ENCODE measurements at regions not wholly inside any gene's neighbourhood (a gene's known extent, or its start where the extent isn't known, plus 50 kb on each side); places are given as distances from the start of the nearest gene placed in this dataset.

- no peak for DNase-seq
These were observed 1005.9 kb upstream of the PABPC4L start for GRCh38 chr4:135207531-135207930.

- no peak for DNase-seq
These were observed 1002.7 kb upstream of the PABPC4L start for GRCh38 chr4:135204311-135204710.

DNA sequence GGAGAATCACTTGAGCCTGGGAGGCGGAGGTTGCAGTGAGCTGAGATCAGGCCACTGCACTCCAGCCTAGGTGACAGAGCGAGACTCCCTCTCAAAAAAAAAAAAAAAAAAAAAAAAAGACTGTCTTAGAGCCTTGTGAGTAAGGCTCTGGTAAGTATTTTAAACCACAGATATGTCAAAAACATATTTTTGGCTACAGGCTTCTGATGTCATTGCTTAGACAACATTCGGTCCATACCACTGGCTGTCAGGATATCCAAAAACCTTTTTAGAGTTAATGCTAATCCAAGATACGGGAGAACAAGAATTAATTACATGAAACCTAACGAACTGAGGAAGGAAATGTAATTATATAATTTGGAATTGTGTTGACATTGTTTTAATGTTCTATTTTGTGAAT is 999.5 kb upstream of the PABPC4L start:
- no peak for DNase-seq

DNA sequence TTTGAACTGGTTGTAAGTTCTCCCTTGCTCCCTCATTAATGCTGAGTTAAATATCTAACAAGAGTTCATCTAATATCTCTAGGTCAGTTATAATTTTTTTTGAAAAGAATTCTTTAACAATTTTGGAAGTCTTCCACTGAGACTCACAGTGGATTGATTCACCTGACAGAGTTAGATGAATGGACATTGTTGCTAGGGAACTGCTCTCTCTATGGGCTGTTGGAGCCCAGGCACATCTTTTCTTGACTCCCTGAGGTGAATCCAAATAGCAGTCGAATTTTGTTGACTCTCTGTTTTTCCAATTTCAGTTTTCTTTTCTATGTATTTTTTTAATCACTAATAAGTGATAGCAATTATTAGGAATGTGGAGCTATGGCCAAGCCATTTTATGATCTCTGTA is 996.1 kb upstream of the PABPC4L start:
- no peak for DNase-seq

DNA sequence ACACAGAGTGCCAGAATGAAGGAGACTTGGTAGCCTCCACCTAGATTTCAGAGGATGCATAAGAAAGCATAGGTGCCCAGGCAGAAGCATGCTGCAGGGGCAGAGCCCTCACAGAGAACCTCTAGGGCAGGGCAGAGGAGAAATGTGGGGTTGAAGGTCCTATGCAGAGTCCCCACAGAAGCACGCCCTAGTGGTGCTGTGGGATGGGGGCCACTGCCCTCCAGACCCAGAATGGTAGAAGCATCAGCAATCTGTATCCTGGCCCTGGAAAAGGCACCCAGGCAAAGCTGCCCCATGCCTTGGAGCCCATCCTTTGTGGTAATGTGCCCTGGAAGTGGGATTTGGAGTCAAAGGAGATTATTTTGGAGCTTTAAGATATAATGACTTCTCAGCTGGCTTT is 992.9 kb upstream of the PABPC4L start:
- DNase-seq = no peak

GRCh38 chr4:135192751-135193535 is 991.4 kb upstream of the PABPC4L start:
- DNase-seq = no peak

- no peak for DNase-seq
These were observed 990.0 kb upstream of the PABPC4L start for GRCh38 chr4:135191596-135191995.

DNA sequence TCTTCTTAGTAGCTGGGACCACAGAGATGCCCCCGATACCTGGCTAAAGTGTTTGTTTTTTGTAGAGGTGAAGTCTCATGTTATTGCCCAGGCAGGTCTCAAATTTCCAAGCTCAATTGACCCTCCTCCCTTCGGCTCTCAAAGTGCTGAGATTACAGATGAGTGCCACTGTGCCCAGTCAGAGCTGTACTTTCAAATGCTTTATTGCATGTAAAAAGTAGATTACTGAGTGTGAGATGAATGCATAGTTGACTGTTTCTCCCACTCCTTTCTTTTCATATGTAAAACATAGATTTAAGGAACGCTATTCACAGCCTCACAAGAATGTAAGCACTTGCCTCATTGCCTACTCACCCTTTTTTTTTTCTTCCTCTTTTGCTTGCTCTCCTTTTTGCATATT is 984.4 kb upstream of the PABPC4L start:
- DNase-seq = no peak

GRCh38 chr4:135185256-135185655 is 983.7 kb upstream of the PABPC4L start:
- no peak for DNase-seq

DNA sequence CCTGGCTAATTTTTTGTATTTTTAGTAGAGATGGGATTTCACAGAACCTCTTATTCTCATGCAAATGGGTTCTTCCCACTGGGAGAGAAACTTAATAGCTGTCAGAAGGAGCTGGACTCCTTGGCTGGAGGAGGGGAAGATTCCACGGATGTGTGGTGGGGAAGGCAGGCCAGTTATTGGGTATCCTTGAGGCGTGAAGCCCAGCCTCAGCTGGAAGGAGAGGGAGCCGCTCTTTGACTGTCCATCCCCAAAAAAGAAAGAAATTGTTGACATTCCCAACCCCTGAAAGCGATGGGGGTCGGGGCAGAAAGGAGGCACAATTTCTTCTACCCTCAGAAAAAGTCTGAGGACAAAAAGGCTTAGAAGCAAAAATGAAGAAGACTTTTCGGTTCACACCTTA is 983.1 kb upstream of the PABPC4L start:
- no peak for DNase-seq

DNA sequence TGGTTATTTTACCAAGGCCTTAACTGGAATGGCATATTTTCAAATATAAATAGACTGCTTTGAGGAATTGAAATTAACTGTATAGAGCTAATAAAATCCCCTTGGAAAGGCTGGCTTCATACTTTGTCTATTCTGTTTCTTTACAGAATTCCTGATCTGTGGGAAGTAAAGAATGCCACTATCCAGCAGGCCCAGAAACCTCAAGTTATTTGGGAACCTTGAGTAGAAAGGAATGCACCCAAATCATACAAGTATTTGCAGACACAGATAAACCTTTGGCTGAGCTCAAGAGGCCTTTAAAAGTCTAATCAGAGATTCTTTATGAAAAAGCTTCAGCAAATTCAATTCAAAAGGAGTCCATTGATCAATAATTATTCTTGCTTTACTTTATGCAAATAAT is 975.7 kb upstream of the PABPC4L start:
- DNase-seq = no peak

- DNase-seq = no peak
These were observed 965.1 kb upstream of the PABPC4L start for GRCh38 chr4:135166661-135167060.

GRCh38 chr4:135164601-135165000 is 963.0 kb upstream of the PABPC4L start:
- DNase-seq = no peak

DNA sequence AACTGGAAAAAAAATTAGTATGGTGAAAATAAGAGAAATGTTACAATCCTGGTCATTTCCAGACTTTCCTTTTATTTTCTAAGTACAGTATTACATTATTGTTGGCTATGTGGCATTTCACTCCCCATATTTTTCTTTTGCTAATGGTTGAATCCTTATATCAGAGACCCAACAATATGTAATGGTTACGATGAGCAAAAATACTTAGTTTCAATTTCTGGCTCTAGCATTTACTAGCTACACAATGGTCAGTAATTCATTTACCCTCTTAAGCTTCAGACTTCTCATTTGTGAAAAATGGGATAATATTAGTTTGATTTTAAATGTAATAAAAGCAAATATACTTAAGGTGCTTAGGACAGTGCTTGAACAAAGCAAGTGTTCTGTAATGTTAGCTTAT is 942.9 kb upstream of the PABPC4L start:
- no peak for DNase-seq

DNA sequence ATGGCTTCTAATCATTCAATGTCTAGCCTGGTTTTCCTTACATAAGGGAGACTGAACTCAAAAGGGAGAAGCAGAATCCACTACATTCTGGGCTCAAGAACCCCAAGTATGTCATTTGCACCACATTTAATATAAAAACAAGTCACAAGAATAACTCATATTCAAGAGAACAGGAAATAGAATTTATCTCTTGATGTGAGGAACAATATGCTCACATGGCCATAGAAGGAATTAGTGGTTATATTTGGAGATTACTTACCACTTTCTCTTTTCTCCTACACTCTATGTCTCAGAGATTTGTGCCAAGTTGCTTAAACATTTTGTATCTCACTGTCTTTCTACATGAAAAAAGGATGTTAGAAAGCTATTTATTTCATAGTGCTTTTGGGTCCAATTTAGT is 922.6 kb upstream of the PABPC4L start:
- no peak for DNase-seq

- no peak for DNase-seq
These were observed 922.0 kb upstream of the PABPC4L start for GRCh38 chr4:135123632-135124031.

DNA sequence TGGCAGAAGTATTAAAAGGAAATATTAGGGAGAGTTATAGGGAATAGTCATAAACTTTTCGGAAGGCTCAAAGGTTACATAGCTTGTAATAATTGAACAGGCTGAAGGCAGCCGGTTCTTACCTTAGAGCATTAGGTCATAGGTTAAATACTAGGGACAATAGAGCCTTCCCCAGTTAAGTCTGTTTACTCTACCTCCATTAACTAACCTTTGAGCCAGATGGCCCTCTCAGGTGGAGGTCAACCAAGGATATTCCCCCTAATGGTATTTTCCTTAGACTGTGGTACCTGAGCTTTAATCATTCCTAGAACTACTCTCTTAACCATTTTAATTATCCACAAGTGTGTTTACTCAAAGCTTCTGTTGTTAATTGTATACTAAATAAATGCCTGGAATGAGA is 920.9 kb upstream of the PABPC4L start:
- DNase-seq = no peak

DNA sequence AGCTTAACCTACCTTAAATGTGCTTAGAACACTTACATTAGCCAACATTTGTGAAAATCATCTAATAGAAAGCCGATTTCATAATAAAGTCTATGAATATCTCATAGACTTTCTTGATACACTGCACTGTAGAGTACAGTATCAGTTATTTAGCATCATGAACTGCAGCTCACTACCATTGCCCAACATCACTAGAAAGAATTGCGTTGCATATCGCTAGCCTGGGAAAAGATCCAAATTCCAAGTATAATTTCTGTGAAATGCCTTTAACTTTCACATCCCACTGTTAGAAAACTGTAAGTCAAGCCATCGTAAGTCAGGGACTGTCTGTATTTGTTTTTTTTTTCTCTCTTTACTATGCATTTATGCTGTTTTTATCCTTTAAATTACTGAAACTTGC is 918.6 kb upstream of the PABPC4L start:
- peak; percentile 1 for DNase-seq

GRCh38 chr4:135114079-135114478 is 912.5 kb upstream of the PABPC4L start:
- no peak for DNase-seq

DNA sequence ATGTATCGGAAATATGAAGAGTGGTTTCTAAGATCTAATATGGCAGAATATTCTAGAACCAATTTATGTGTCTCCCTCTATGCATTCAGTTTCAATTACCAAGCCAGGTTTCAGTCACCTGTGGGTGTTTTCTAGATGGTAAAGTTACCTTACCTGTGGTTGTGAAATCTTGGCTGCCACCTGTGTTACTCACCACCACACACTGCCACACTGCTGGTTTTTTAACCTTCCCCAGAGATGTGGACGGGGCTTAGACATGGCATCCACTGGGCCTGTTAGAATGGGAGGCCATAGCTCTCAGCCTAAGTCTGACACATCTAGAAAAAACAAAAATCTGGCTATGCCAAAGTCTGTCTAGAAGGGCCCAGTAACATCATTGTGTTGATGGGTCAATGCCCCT is 896.5 kb upstream of the PABPC4L start:
- DNase-seq = no peak

GRCh38 chr4:135073389-135073788 is 871.8 kb upstream of the PABPC4L start:
- no peak for DNase-seq

GRCh38 chr4:135072553-135072952 is 871.0 kb upstream of the PABPC4L start:
- no peak for DNase-seq

DNA sequence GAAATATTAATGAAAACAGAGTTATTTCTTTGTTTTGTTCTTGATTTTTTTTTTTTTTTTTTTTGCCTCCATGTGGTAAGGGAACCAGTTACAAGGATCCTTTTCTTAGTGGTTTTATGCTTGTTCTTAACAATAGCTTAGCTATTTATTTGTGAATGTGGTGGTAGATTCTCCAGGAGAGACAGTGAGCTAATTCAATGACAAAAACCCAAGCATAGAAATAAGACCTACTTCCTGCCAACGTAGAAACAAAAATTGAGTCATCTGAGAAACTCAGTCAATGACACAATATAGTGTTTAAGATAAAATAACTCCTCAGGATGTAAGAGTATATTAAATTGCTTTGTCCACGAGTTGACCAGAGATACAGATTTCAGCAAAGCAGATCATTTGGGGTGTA is 863.8 kb upstream of the PABPC4L start:
- no peak for DNase-seq

- peak; percentile 2 for DNase-seq
These were observed 848.6 kb upstream of the PABPC4L start for GRCh38 chr4:135050086-135050717.
